GM12873 (cell line): ENCODE measurements at regions not wholly inside any gene's neighbourhood (a gene's known extent, or its start where the extent isn't known, plus 50 kb on each side); places are given as distances from the start of the nearest gene placed in this dataset.

Source experiments
- CTCF ChIP-seq: IDR thresholded peaks from 2 replicates; pipeline ENCODE4 v1.5.1; 2012; ENCODE audit warnings: low read depth, mild to moderate bottlenecking, moderate library complexity, low read length, control low read depth; ENCODE audit not compliant: insufficient read depth; ENCODE audit errors: missing control alignments

GRCh38 chr6:165883851-165884640 lies 221.0 kb upstream of the PDE10A start:
- TF ChIP-seq CTCF: no peak

GRCh38 chr6:165881806-165882205 lies 218.8 kb upstream of the PDE10A start:
- TF ChIP-seq CTCF: no peak

- no peak for TF ChIP-seq CTCF
Observed at GRCh38 chr6:165880686-165881085, 217.6 kb upstream of the PDE10A start.

GRCh38 chr6:165877773-165878172 lies 214.7 kb upstream of the PDE10A start:
- TF ChIP-seq CTCF: no peak

GRCh38 chr6:165877192-165877591 lies 214.2 kb upstream of the PDE10A start:
- no peak for TF ChIP-seq CTCF

- no peak for TF ChIP-seq CTCF
Observed at GRCh38 chr6:165876588-165876987, 213.5 kb upstream of the PDE10A start.

- no peak for TF ChIP-seq CTCF
Observed at GRCh38 chr6:165875946-165876345, 212.9 kb upstream of the PDE10A start.
